AG04450 (cell line): ENCODE measurements at regions not wholly inside any gene's neighbourhood (a gene's known extent, or its start where the extent isn't known, plus 50 kb on each side); places are given as distances from the start of the nearest gene placed in this dataset.
A peak's percentile ranks its signal among the peaks of the same experiment; 100 is the strongest.

Source experiments
- CTCF ChIA-PET: fragments of 300-600, 350-600 bp; formaldehyde crosslinking; extraction: SDS; loops from one replicate; lab custom pipeline; 2022; ENCODE audit warnings: antibody characterized with exemption, inconsistent platforms; lab: Charles Lee
- POLR2A ChIA-PET: fragments of 350-600 bp; formaldehyde crosslinking; extraction: SDS; loops from one replicate; lab custom pipeline; 2021; ENCODE audit warnings: antibody characterized with exemption, inconsistent platforms; lab: Yijun Ruan, JAX
- DNase-seq: peaks from one replicate; pipeline ENCODE4 v3.0.0-alpha.2; 2011; ENCODE audit warnings: low read depth, low spot score
- H3K27ac ChIP-seq: one replicate; pipeline ENCODE4 v1.5.1; 2012; ENCODE audit warnings: low read depth, low read length, control low read depth
- H3K27me3 ChIP-seq: one replicate; pipeline ENCODE4 v1.6.0; 2012; ENCODE audit warnings: low read length; ENCODE audit not compliant: control insufficient read depth, insufficient read depth
- H3K4me3 ChIP-seq: 2 replicates; pipeline ENCODE4 v1.5.1; 2011; ENCODE audit warnings: mild to moderate bottlenecking, low read depth, low read length, control low read depth
- H3K9me3 ChIP-seq: 2 replicates; pipeline ENCODE4 v1.5.1; 2012; ENCODE audit warnings: low read length; ENCODE audit not compliant: control insufficient read depth, insufficient read depth
- TF ChIP-seq, protein P1 (sequence below): IDR thresholded peaks from 2 replicates; pipeline ENCODE4 v1.5.1; 2011; ENCODE audit warnings: low read depth, low read length, control low read depth, inconsistent platforms

DNA sequence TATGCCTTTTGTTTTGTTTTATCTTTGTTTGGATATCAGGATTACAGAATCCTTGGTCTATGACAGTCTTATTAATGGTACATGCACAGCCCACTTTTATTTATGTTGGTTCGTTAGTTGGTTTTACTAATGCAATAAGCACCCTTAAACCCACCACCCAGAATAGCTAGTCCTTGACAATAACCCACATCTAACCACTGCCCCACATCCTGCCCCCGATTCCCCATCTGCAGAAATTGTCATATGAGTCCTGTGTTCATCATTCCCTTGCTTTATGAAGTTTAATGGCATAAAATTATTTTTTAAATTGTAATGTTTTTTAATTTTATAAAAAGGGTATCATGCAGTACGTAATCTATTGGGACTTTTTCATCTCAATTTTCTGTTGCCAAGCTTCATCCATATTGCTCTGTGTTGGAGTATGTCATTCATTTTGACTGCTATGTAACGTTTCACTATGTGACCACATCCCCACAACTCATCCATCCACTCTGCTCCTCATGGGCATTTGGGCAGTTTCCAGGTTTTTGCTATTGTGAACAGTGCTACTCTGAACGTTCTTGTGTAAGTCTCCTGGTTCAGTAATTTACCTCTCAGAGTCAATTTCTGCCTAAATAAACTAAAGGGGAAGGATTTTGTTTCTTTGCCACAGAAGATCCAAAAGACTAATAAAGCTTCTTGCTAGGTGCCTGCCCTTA, 150.4 kb downstream of the MRPL14 start:
- no peak for DNase-seq
- no peaks in the 10 kb centered on the region for H3K27me3 ChIP-seq
- H3K27ac ChIP-seq = no peak overlapping the region
- ChIA-PET POLR2A (no interaction called here), CTCF (interaction anchor here (0.6 kb wide), 1 partner anchor 284 kb away, joined by 3 read pairs; no protein-coding TSS in a partner anchor)
- no peak overlapping the region for H3K4me3 ChIP-seq
- TF ChIP-seq, protein P1, sequence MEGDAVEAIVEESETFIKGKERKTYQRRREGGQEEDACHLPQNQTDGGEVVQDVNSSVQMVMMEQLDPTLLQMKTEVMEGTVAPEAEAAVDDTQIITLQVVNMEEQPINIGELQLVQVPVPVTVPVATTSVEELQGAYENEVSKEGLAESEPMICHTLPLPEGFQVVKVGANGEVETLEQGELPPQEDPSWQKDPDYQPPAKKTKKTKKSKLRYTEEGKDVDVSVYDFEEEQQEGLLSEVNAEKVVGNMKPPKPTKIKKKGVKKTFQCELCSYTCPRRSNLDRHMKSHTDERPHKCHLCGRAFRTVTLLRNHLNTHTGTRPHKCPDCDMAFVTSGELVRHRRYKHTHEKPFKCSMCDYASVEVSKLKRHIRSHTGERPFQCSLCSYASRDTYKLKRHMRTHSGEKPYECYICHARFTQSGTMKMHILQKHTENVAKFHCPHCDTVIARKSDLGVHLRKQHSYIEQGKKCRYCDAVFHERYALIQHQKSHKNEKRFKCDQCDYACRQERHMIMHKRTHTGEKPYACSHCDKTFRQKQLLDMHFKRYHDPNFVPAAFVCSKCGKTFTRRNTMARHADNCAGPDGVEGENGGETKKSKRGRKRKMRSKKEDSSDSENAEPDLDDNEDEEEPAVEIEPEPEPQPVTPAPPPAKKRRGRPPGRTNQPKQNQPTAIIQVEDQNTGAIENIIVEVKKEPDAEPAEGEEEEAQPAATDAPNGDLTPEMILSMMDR = no peak
- peaks cover 4% of the 10 kb centered on the region; the same call in 1 of the 2 replicates for H3K9me3 ChIP-seq

DNA sequence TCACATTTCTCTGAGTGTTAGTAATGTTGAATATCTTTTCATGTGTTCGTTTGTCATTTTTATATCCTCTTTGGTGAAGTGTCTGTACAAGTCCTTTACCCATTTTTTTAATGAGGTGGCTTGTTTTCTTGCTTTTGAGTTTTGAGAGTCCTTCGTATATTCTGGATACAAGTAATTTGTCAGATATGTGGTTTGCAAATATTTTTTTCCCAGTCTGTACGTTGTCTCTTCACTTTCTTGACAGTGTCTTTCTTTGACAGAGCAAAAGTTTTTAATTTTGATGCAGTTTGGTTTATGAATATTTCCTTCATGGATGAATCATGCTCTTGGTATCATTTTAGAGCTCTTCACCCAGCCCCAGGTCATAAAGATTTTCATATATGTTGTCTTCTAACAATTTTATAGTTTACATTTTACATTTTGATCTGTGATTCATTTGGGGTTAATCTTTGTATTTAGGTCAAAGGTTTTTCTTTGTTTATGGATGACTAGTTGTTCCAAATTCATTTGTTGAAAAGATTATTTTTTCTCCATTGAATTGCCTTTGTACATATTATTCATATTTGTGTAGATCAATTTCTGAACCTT, 152.5 kb downstream of the MRPL14 start:
- H3K27me3 ChIP-seq = no peaks in the 10 kb centered on the region
- H3K27ac ChIP-seq = no peak overlapping the region
- DNase-seq = no peak
- ChIA-PET POLR2A (no interaction called here), CTCF (interaction anchor here (0.7 to 1.4 kb wide), 2 partner anchors 34 to 205 kb away, joined by 4 to 6 read pairs; no protein-coding TSS in a partner anchor)
- no peak overlapping the region for H3K4me3 ChIP-seq
- H3K9me3 ChIP-seq = peaks cover 4% of the 10 kb centered on the region; the same call in 1 of the 2 replicates
- TF ChIP-seq, protein P1 = no peak

DNA sequence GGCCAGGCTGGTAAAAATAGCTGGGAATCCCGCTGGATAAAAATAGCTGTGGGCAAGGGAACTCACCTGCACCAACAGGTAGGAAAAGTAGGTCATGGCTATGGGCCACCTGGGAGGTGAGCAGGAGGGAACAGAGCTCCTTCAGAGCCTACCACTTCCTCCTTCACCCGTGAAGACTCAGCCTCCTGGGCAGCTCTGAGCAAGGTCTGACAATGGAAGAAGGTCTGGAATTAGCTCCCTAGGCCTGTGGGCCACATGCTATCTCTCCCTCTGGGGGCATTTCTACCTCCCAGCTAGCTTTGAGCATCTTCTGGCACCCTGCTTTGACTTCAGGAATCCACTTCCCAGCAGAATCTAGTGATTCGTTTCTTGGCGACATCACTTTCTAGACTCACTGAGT, 153.9 kb downstream of the MRPL14 start:
- Histone ChIP-seq H3K27ac (no peak overlapping the region), H3K27me3 (no peaks in the 10 kb centered on the region), H3K9me3 (peaks cover 4% of the 10 kb centered on the region; the same call in 1 of the 2 replicates), H3K4me3 (no peak overlapping the region)
- no peak for DNase-seq
- ChIA-PET POLR2A (interaction anchor here (0.9 to 1.3 kb wide), 2 partner anchors 8 to 38 kb away, joined by 3 to 4 read pairs; no protein-coding TSS in a partner anchor), CTCF (interaction anchor here (0.6 to 1.6 kb wide), 3 partner anchors 57 to 199 kb away, joined by 3 to 5 read pairs (median 5); no protein-coding TSS in a partner anchor)
- TF ChIP-seq, protein P1 = no peak

DNA sequence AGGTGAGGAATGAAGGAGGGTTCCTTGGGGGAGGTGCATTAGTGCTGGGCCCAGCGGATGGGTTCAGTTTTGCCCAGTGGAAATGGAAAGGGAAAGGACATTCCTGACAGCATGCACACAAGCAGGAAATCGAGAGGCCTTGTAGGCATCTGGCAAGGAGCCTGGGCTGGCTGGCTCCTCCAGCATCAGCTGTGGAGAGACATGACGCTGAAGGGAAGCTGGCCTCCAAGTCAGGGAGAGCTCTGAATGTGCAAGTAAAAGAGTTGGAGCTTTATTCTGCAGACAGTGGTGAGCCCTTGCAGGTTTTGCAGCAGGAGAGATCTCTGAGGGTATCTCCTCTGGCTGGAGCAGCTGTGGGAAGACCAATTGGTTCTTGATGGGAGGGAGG, 154.3 kb downstream of the MRPL14 start:
- peak overlapping the region; percentile 61 for H3K27ac ChIP-seq
- peaks cover 4% of the 10 kb centered on the region; the same call in 1 of the 2 replicates for H3K9me3 ChIP-seq
- TF ChIP-seq, protein P1 = no peak
- DNase-seq = peak; percentile 80
- no peaks in the 10 kb centered on the region for H3K27me3 ChIP-seq
- ChIA-PET CTCF (interaction anchor here (0.6 to 1.6 kb wide), 3 partner anchors 57 to 199 kb away, joined by 3 to 5 read pairs (median 5); no protein-coding TSS in a partner anchor), POLR2A (interaction anchor here (0.7 to 1.3 kb wide), 3 partner anchors 9 to 38 kb away, joined by 3 to 4 read pairs (median 4); no protein-coding TSS in a partner anchor)
- H3K4me3 ChIP-seq = no peak overlapping the region
